ENCODE measurements at regions not wholly inside any gene's neighbourhood (a gene's known extent, or its start where the extent isn't known, plus 50 kb on each side); places are given as distances from the start of the nearest gene placed in this dataset.

- no peak overlapping the region for H3K27ac ChIP-seq (ENCODE audit: low read length)
- no peaks in the 10 kb centered on the region for H3K36me3 ChIP-seq (ENCODE audit: control insufficient read depth, low read depth, low read length)
- no peaks in the 10 kb centered on the region for H3K27me3 ChIP-seq (ENCODE audit: control insufficient read depth, insufficient read depth, low read length)
- no peak overlapping the region for H3K9ac ChIP-seq (ENCODE audit: low read length)
- H3K4me1 ChIP-seq (ENCODE audit: control insufficient read depth, low read depth, low read length), result peaks cover 5% of the 10 kb centered on the region
- H3K4me3 ChIP-seq (ENCODE audit: low read length), result no peak overlapping the region
- H3K9me3 ChIP-seq (ENCODE audit: control insufficient read depth, low read depth, low read length), result no peaks in the 10 kb centered on the region
Measured at GRCh38 chr4:38209654-38210053, 249.5 kb downstream of the PTTG2 start.

- H3K9me3 ChIP-seq (ENCODE audit: control insufficient read depth, low read depth, low read length), result no peaks in the 10 kb centered on the region
- no peaks in the 10 kb centered on the region for H3K36me3 ChIP-seq (ENCODE audit: control insufficient read depth, low read depth, low read length)
- H3K27me3 ChIP-seq (ENCODE audit: control insufficient read depth, insufficient read depth, low read length), result no peaks in the 10 kb centered on the region
- no peak overlapping the region for H3K9ac ChIP-seq (ENCODE audit: low read length)
- H3K4me1 ChIP-seq (ENCODE audit: control insufficient read depth, low read depth, low read length), result peaks cover 5% of the 10 kb centered on the region
- no peak overlapping the region for H3K4me3 ChIP-seq (ENCODE audit: low read length)
- no peak overlapping the region for H3K27ac ChIP-seq (ENCODE audit: low read length)
Measured at GRCh38 chr4:38210396-38211114, 250.4 kb downstream of the PTTG2 start.

GRCh38 chr4:38211885-38212284 is 251.7 kb downstream of the PTTG2 start:
- H3K9ac ChIP-seq (ENCODE audit: low read length), result no peak overlapping the region
- H3K36me3 ChIP-seq (ENCODE audit: control insufficient read depth, low read depth, low read length), result no peaks in the 10 kb centered on the region
- H3K4me3 ChIP-seq (ENCODE audit: low read length), result no peak overlapping the region
- no peaks in the 10 kb centered on the region for H3K9me3 ChIP-seq (ENCODE audit: control insufficient read depth, low read depth, low read length)
- peaks cover 5% of the 10 kb centered on the region for H3K4me1 ChIP-seq (ENCODE audit: control insufficient read depth, low read depth, low read length)
- no peak overlapping the region for H3K27ac ChIP-seq (ENCODE audit: low read length)
- no peaks in the 10 kb centered on the region for H3K27me3 ChIP-seq (ENCODE audit: control insufficient read depth, insufficient read depth, low read length)

- H3K4me3 ChIP-seq (ENCODE audit: low read length), result no peak overlapping the region
- H3K9ac ChIP-seq (ENCODE audit: low read length), result no peak overlapping the region
Measured at GRCh38 chr4:38213083-38213805, 253.0 kb downstream of the PTTG2 start.

GRCh38 chr4:38222892-38223291 is 262.7 kb downstream of the PTTG2 start:
- H3K9ac ChIP-seq (ENCODE audit: low read length), result no peak overlapping the region
- no peaks in the 10 kb centered on the region for H3K4me1 ChIP-seq (ENCODE audit: control insufficient read depth, low read depth, low read length)
- no peaks in the 10 kb centered on the region for H3K9me3 ChIP-seq (ENCODE audit: control insufficient read depth, low read depth, low read length)
- H3K36me3 ChIP-seq (ENCODE audit: control insufficient read depth, low read depth, low read length), result no peaks in the 10 kb centered on the region
- H3K27me3 ChIP-seq (ENCODE audit: control insufficient read depth, insufficient read depth, low read length), result no peaks in the 10 kb centered on the region
- no peak overlapping the region for H3K4me3 ChIP-seq (ENCODE audit: low read length)
- H3K27ac ChIP-seq (ENCODE audit: low read length), result no peak overlapping the region

More at GRCh38 chr4:38213083-38213805, 253.0 kb downstream of the PTTG2 start:
- Histone ChIP-seq H3K27ac (ENCODE audit: low read length) (no peak overlapping the region), H3K27me3 (ENCODE audit: control insufficient read depth, insufficient read depth, low read length) (no peaks in the 10 kb centered on the region), H3K9me3 (ENCODE audit: control insufficient read depth, low read depth, low read length) (no peaks in the 10 kb centered on the region), H3K36me3 (ENCODE audit: control insufficient read depth, low read depth, low read length) (no peaks in the 10 kb centered on the region), H3K4me1 (ENCODE audit: control insufficient read depth, low read depth, low read length) (peaks cover 5% of the 10 kb centered on the region)

- no peak overlapping the region for H3K27ac ChIP-seq (ENCODE audit: low read length)
- H3K4me1 ChIP-seq (ENCODE audit: control insufficient read depth, low read depth, low read length), result no peaks in the 10 kb centered on the region
- no peaks in the 10 kb centered on the region for H3K9me3 ChIP-seq (ENCODE audit: control insufficient read depth, low read depth, low read length)
Measured at GRCh38 chr4:38223306-38223705, 263.1 kb downstream of the PTTG2 start.

GRCh38 chr4:38223782-38224236 is 263.6 kb downstream of the PTTG2 start:
- Histone ChIP-seq H3K9ac (ENCODE audit: low read length) (no peak overlapping the region), H3K27me3 (ENCODE audit: control insufficient read depth, insufficient read depth, low read length) (no peaks in the 10 kb centered on the region), H3K4me3 (ENCODE audit: low read length) (no peak overlapping the region), H3K36me3 (ENCODE audit: control insufficient read depth, low read depth, low read length) (no peaks in the 10 kb centered on the region), H3K27ac (ENCODE audit: low read length) (no peak overlapping the region), H3K9me3 (ENCODE audit: control insufficient read depth, low read depth, low read length) (no peaks in the 10 kb centered on the region), H3K4me1 (ENCODE audit: control insufficient read depth, low read depth, low read length) (no peaks in the 10 kb centered on the region)

More at GRCh38 chr4:38223306-38223705, 263.1 kb downstream of the PTTG2 start:
- Histone ChIP-seq H3K36me3 (ENCODE audit: control insufficient read depth, low read depth, low read length) (no peaks in the 10 kb centered on the region), H3K27me3 (ENCODE audit: control insufficient read depth, insufficient read depth, low read length) (no peaks in the 10 kb centered on the region), H3K9ac (ENCODE audit: low read length) (no peak overlapping the region), H3K4me3 (ENCODE audit: low read length) (no peak overlapping the region)

- Histone ChIP-seq H3K4me1 (ENCODE audit: control insufficient read depth, low read depth, low read length) (no peaks in the 10 kb centered on the region), H3K27ac (ENCODE audit: low read length) (no peak overlapping the region), H3K4me3 (ENCODE audit: low read length) (no peak overlapping the region), H3K27me3 (ENCODE audit: control insufficient read depth, insufficient read depth, low read length) (no peaks in the 10 kb centered on the region), H3K36me3 (ENCODE audit: control insufficient read depth, low read depth, low read length) (no peaks in the 10 kb centered on the region), H3K9me3 (ENCODE audit: control insufficient read depth, low read depth, low read length) (no peaks in the 10 kb centered on the region), H3K9ac (ENCODE audit: low read length) (no peak overlapping the region)
Measured at GRCh38 chr4:38224850-38225249, 264.7 kb downstream of the PTTG2 start.

GRCh38 chr4:38226170-38226569 is 266.0 kb downstream of the PTTG2 start:
- no peaks in the 10 kb centered on the region for H3K4me1 ChIP-seq (ENCODE audit: control insufficient read depth, low read depth, low read length)
- H3K27ac ChIP-seq (ENCODE audit: low read length), result no peak overlapping the region
- H3K36me3 ChIP-seq (ENCODE audit: control insufficient read depth, low read depth, low read length), result no peaks in the 10 kb centered on the region
- no peaks in the 10 kb centered on the region for H3K27me3 ChIP-seq (ENCODE audit: control insufficient read depth, insufficient read depth, low read length)
- no peaks in the 10 kb centered on the region for H3K9me3 ChIP-seq (ENCODE audit: control insufficient read depth, low read depth, low read length)
- no peak overlapping the region for H3K4me3 ChIP-seq (ENCODE audit: low read length)
- no peak overlapping the region for H3K9ac ChIP-seq (ENCODE audit: low read length)

- no peaks in the 10 kb centered on the region for H3K4me1 ChIP-seq (ENCODE audit: control insufficient read depth, low read depth, low read length)
- H3K4me3 ChIP-seq (ENCODE audit: low read length), result no peak overlapping the region
- no peaks in the 10 kb centered on the region for H3K27me3 ChIP-seq (ENCODE audit: control insufficient read depth, insufficient read depth, low read length)
- no peaks in the 10 kb centered on the region for H3K36me3 ChIP-seq (ENCODE audit: control insufficient read depth, low read depth, low read length)
- H3K9ac ChIP-seq (ENCODE audit: low read length), result no peak overlapping the region
- H3K9me3 ChIP-seq (ENCODE audit: control insufficient read depth, low read depth, low read length), result no peaks in the 10 kb centered on the region
- no peak overlapping the region for H3K27ac ChIP-seq (ENCODE audit: low read length)
Measured at GRCh38 chr4:38230121-38230801, 270.1 kb downstream of the PTTG2 start.

- Histone ChIP-seq H3K27ac (ENCODE audit: low read length) (no peak overlapping the region), H3K9me3 (ENCODE audit: control insufficient read depth, low read depth, low read length) (no peaks in the 10 kb centered on the region), H3K9ac (ENCODE audit: low read length) (no peak overlapping the region), H3K4me3 (ENCODE audit: low read length) (no peak overlapping the region), H3K27me3 (ENCODE audit: control insufficient read depth, insufficient read depth, low read length) (no peaks in the 10 kb centered on the region), H3K36me3 (ENCODE audit: control insufficient read depth, low read depth, low read length) (no peaks in the 10 kb centered on the region), H3K4me1 (ENCODE audit: control insufficient read depth, low read depth, low read length) (no peaks in the 10 kb centered on the region)
Measured at GRCh38 chr4:38230821-38231563, 270.8 kb downstream of the PTTG2 start.

Data from iPS-18a (cell line).